Stimulated activated effector memory CD8-positive, alpha-beta T cell treated with anti-CD3 and anti-CD28 coated beads, Interleukin-12 subunit alpha, Interleukin-12 subunit beta, amount 100 ng/mL, for 72 hours (primary cell): ENCODE measurements at regions not wholly inside any gene's neighbourhood (a gene's known extent, or its start where the extent isn't known, plus 50 kb on each side); places are given as distances from the start of the nearest gene placed in this dataset.
"Not testable (repeated sequence)": the region's sequence is repeated elsewhere in the genome, so short reads cannot be mapped to it uniquely, and the experiment has no call there.

ENCODE experiments used
- ATAC-seq: fragments of 150-1000 bp; cut with Tn5 transposase; 2 replicates; pipeline ENCODE4 v1.10.0; 2021
- DNase-seq, 2 donors: peaks; one replicate each; pipeline ENCODE4 v3.0.0; 2021 to 2022; ENCODE audit warnings: low spot score in 2 of 2
- H3K27ac Mint-ChIP-seq: one replicate; pipeline ENCODE4 v1.8.0; 2022; ENCODE audit warnings: mild to moderate bottlenecking, mixed read lengths
- H3K36me3 Mint-ChIP-seq: one replicate; pipeline ENCODE4 v1.8.0; 2022; ENCODE audit warnings: mild to moderate bottlenecking, mixed read lengths
- H3K4me1 Mint-ChIP-seq: one replicate; pipeline ENCODE4 v1.8.0; 2022; ENCODE audit warnings: mixed read lengths
- H3K4me3 Mint-ChIP-seq: one replicate; pipeline ENCODE4 v1.8.0; 2022; ENCODE audit warnings: mild to moderate bottlenecking, mixed read lengths
- H3K9me3 Mint-ChIP-seq: one replicate; pipeline ENCODE4 v1.8.0; 2022; ENCODE audit warnings: mixed read lengths

DNA sequence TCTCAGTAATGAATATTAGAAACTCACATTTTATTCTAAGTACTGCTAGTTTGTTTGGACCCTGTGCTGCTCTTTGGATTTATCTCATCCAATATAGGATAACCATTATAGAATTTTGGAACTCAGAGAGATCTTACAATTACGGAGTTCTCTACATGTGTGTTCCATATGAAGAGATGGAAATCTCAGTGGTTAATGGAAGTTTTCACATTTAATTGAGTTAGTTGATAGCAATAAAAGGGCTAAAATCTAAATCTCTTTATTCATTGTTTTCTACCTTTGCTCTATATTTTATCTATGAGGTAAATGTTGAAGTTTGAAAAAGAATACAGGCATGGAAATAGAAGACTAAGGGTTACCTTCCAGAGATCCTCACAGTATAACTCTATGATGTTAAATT is 558.0 kb upstream of the KIF2B start:
- peaks cover 6% of the 10 kb centered on the region for H3K9me3 Mint-ChIP-seq
- ATAC-seq: no peak
- DNase-seq: no peak
- no peak overlapping the region for H3K4me3 Mint-ChIP-seq
- no peaks in the 10 kb centered on the region for H3K36me3 Mint-ChIP-seq
- no peaks in the 10 kb centered on the region for H3K4me1 Mint-ChIP-seq
- no peak overlapping the region for H3K27ac Mint-ChIP-seq

DNA sequence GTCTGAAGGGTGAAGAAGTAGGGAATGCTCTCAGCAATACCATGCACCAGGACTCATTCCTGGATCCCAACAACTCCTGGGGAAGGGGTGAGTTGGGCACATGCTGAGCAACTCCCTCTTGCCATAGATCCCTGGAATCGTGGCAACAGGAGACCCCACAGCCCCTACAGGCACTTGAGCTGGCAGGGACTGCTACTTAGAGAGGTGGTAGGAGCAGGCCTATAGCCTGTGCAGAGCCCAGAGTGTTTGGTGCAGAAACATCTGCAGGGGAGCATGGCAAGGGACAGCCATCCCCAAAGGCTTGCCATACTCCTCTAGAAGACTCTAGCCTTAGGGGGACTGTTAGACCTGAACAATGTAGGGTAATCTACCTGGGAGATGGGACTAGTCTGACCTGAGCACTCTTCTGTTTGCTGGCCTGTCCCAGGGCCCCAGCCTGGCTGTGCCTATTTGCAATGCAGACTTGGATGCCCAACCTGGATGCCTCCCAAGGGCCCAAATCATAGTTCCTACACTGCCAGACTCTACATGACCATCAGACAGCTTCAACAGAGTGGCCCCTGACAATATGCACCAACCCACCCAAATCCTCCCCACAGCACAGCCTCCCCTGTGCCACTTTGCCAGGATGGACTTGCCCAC is 568.6 kb upstream of the KIF2B start:
- peaks cover 16% of the 10 kb centered on the region for H3K9me3 Mint-ChIP-seq
- H3K36me3 Mint-ChIP-seq: no peaks in the 10 kb centered on the region
- H3K4me1 Mint-ChIP-seq: no peaks in the 10 kb centered on the region
- no peak for ATAC-seq
- H3K4me3 Mint-ChIP-seq: no peak overlapping the region
- H3K27ac Mint-ChIP-seq: no peak overlapping the region
- DNase-seq: no peak

DNA sequence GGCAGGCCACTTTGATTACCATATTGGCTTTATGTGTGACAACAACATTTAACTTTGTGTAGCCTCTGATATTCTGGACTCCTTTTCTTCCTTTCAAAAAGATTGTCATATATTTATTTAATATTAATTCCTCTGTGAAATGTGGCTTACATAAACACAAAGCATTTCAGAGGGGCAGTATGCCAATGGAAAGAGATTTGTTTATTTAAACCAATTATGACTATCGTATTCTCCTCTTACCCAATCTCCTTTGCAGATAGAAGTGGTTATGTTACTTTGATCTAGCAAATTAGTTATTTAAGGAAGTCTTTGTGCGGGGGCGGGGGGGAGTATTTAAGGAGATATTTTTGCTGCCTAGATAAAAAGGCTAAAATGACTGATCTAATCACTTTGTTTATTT is 573.7 kb upstream of the KIF2B start:
- Mint-ChIP-seq H3K9me3 (peaks cover 7% of the 10 kb centered on the region), H3K4me1 (no peaks in the 10 kb centered on the region), H3K27ac (no peak overlapping the region), H3K36me3 (no peaks in the 10 kb centered on the region), H3K4me3 (no peak overlapping the region)
- no peak for ATAC-seq
- no peak for DNase-seq

DNA sequence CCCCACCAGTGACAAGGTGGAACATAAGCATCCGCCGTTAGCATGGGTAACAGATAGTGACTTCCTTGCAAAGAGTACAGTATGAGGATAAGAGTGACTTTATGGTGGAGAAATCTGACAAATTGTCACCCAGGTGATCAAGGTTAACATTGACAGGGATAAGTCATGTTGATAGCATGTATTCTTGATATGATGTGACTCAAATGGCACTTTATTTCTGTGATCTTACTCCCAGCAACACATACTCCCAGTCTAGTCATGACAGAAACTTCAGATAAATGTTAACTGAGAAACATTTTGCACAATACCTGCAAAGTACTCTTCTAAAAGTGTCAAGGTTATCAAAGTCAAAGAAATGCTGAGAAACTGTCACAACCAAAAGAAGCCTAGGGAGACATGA is 588.6 kb upstream of the KIF2B start:
- no peak overlapping the region for H3K4me3 Mint-ChIP-seq
- DNase-seq (no peak), ATAC-seq (no peak)
- H3K36me3 Mint-ChIP-seq: no peaks in the 10 kb centered on the region
- no peaks in the 10 kb centered on the region for H3K4me1 Mint-ChIP-seq
- peaks cover 9% of the 10 kb centered on the region for H3K9me3 Mint-ChIP-seq
- H3K27ac Mint-ChIP-seq: no peak overlapping the region

DNA sequence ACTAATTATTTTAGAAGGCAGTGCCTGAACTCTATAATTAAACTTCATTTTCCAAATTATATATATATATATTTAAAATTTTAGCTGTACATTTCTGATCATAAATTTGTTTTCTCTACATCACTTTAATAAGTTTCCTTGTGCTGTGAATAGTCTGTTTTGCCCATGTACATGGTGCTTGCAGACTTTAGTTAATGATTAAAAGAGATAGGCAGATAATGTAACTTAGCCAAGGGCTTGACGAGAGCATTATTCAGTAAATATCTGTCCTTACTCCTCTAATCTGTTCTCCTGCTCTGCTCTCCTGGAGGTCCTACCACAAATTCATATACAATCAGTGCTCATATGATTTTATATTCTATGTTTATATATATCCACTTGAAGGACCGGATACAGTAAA is 595.2 kb upstream of the KIF2B start:
- H3K27ac Mint-ChIP-seq: no peak overlapping the region
- no peaks in the 10 kb centered on the region for H3K36me3 Mint-ChIP-seq

DNA sequence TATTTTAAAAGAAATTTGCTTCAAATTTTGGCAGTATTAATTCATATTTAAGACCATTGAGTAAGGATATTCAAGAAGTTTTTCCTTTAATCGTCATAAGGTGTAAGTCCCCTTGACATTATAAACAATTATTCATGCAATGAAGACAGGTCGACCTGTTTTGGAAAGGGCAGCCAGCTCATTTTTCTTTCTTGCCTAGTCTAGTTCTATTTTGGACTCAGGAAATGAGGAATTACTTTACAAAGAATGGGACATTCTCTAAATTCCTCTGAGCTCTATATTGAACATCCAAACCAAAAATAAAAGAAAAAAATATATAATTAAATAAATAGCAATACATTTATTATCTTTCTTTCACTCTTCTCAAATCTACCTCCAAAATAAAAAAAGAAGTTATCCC is 595.6 kb upstream of the KIF2B start:
- Mint-ChIP-seq H3K4me3 (no peak overlapping the region), H3K27ac (no peak overlapping the region), H3K36me3 (no peaks in the 10 kb centered on the region), H3K4me1 (no peaks in the 10 kb centered on the region), H3K9me3 (peaks cover 18% of the 10 kb centered on the region)
- ATAC-seq: no peak
- no peak for DNase-seq

More for the DNA sequence above, 595.2 kb upstream of the KIF2B start:
- ATAC-seq (no peak), DNase-seq (no peak)
- Mint-ChIP-seq H3K4me1 (no peaks in the 10 kb centered on the region), H3K9me3 (peaks cover 14% of the 10 kb centered on the region), H3K4me3 (no peak overlapping the region)

DNA sequence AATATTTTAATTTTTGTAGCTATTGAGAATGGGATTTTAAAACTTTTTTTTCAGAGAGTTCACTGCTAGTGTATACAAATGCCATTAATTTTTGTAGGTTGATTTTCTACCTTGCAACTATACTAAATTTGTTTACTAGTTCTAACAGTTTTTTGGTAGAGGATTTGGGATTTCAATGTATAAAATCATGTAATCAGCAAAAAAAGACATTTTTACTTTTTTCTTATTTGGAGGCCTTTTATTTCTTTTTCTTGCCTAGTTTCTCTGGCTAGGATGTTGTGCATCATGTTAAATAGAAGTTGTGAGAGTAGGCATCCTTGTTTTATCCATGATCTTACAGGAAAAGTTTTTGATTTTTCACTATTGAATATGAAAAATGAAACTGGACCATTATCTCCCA is 602.9 kb upstream of the KIF2B start:
- DNase-seq (no peak), ATAC-seq (no peak)
- no peaks in the 10 kb centered on the region for H3K4me1 Mint-ChIP-seq
- H3K36me3 Mint-ChIP-seq: no peaks in the 10 kb centered on the region
- peaks cover 18% of the 10 kb centered on the region for H3K9me3 Mint-ChIP-seq
- H3K4me3 Mint-ChIP-seq: no peak overlapping the region
- no peak overlapping the region for H3K27ac Mint-ChIP-seq

DNA sequence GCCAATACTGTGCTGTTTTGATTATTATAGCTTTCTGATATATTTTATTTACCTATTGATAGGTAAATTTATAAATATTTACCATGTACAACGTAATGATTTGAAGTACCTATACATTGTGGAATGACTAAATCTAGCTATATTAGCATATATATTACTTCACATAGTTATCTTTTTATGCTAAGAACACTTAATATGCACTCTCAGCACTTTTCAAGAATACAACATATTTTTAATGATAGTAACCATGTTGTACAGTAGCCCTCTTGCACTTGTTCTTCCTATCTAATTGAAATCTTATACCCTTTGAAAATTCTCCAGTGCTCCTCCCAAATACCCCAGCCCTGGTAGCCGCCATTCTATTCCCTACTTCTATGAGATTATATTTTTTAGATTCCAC is 604.0 kb upstream of the KIF2B start:
- no peak overlapping the region for H3K27ac Mint-ChIP-seq
- no peak for DNase-seq
- no peaks in the 10 kb centered on the region for H3K36me3 Mint-ChIP-seq
- no peak for ATAC-seq
- H3K4me3 Mint-ChIP-seq: no peak overlapping the region
- H3K9me3 Mint-ChIP-seq: peaks cover 26% of the 10 kb centered on the region
- H3K4me1 Mint-ChIP-seq: no peaks in the 10 kb centered on the region

DNA sequence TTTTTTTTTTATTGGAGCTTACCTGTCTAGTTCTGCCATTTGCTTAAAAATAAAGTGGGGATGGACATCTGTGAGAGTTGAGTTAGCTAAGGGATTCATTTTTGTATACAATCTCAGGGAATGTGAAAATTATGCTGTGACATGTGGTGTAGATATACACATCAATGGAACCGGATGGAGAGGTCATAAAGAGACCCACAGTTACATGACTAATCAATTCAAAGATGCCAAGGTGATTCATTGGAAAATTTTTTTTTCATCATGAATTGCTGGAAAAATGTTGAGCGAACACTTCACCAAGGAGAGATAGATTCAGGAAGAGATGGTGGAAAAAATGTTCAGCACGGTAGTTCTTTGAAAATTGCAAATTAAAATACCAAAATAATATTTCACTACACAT is 605.4 kb upstream of the KIF2B start:
- Mint-ChIP-seq H3K9me3 (peaks cover 29% of the 10 kb centered on the region), H3K36me3 (no peaks in the 10 kb centered on the region), H3K4me3 (no peak overlapping the region), H3K27ac (no peak overlapping the region), H3K4me1 (no peaks in the 10 kb centered on the region)
- DNase-seq (no peak), ATAC-seq (no peak)

DNA sequence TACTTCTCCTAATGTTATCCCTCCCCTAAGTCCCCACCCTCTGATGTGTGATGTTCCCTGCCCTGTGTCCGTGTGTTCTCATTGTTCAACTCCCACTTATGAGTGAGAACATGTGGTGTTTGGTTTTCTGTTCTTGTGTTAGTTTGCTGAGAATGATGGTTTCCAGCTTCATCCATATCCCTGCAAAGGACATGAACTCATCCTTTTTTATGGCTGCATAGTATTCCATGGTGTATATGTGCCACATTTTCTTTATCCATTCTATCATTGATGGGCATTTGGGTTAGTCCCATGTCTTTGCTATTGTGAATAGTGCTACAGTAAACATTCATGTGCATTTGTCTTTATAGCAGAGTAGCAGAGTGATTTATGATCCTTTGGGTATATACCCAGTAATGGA is 613.8 kb upstream of the KIF2B start:
- not testable (repeated sequence) for H3K4me3 Mint-ChIP-seq, ATAC-seq, H3K36me3 Mint-ChIP-seq, H3K4me1 Mint-ChIP-seq, DNase-seq, H3K27ac Mint-ChIP-seq
- H3K9me3 Mint-ChIP-seq: peaks cover 24% of the 10 kb centered on the region

DNA sequence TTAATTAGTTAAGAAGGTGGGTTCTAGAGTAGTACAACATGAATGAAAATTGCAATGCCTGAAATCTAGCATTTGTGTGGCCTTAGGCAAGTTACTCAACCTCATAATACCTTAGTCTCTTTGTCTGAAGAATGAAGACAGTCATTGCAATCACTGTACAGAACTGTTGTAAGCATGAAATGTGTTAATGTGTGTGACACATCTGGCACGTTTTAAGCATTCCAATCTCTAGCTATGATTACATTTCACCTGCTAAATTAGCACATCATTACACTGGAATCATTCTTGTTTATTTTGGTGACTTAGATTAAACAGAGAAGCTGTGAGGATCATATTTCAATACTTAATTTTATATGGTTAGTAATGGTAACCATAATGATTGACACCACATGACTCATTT is 629.7 kb upstream of the KIF2B start:
- H3K4me3 Mint-ChIP-seq: no peak overlapping the region
- no peak overlapping the region for H3K27ac Mint-ChIP-seq
- ATAC-seq (no peak), DNase-seq (no peak)
- no peaks in the 10 kb centered on the region for H3K36me3 Mint-ChIP-seq
- H3K9me3 Mint-ChIP-seq: peaks cover 6% of the 10 kb centered on the region
- H3K4me1 Mint-ChIP-seq: no peaks in the 10 kb centered on the region

DNA sequence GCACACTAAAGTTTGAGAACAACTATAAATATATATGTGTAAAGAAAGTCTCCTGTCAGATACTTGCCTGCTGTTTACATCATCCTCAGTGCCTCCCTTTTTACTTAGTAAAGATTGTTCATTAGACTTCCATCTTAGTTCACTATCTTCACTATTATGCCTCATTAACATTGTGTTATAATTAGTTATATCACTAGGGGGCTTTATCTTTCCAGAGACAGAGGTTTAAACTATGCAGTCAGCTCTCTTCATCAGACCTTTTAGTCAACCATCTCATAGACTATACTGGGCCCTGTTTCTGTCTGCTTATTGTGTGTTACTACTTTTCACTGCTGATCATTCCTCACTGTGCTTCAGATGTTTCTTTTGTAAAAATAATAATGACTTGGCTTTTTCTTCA is 630.8 kb upstream of the KIF2B start:
- H3K27ac Mint-ChIP-seq: no peak overlapping the region
- no peak for ATAC-seq
- no peaks in the 10 kb centered on the region for H3K4me1 Mint-ChIP-seq
- peaks cover 6% of the 10 kb centered on the region for H3K9me3 Mint-ChIP-seq
- no peak for DNase-seq
- no peaks in the 10 kb centered on the region for H3K36me3 Mint-ChIP-seq
- H3K4me3 Mint-ChIP-seq: no peak overlapping the region

DNA sequence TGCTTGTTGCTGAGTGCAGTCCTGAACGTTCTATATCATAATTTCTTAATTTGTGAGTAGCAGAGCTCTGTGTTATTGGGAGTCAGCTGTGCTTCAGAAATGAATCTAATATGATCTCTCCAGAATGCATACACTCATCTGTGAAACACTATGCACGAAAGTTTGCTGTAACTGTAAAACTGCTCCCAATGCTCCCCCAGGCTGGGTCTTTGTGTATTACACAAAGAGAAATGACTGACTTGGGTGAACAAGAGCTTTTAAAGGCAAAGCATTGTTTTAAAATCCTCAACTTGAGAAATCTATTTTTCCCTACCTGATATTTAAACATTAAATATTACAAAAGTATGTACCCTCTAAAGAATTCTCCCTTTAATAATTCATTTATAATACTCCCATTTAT is 636.7 kb upstream of the KIF2B start:
- ATAC-seq (no peak), DNase-seq (no peak)
- no peak overlapping the region for H3K27ac Mint-ChIP-seq
- peaks cover 25% of the 10 kb centered on the region for H3K9me3 Mint-ChIP-seq
- H3K36me3 Mint-ChIP-seq: no peaks in the 10 kb centered on the region
- no peak overlapping the region for H3K4me3 Mint-ChIP-seq
- no peaks in the 10 kb centered on the region for H3K4me1 Mint-ChIP-seq

DNA sequence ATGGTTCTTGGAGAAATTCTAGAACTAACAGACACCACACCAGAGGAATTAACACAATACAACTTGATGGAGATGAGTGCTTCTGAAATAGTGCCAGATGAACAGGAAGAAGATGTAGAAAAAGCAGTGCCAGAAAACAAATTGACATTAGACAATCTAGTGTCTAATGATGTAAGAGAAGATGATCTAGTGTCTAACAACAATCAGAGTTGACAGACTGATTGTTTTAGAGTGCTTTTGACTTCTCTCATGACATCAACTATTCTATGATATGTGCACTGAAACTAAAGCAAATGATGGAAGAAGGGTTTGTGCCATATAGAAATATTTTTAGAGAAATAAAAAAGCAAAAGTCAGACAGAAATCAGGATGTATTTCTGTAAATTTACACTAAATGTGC is 646.1 kb upstream of the KIF2B start:
- Mint-ChIP-seq H3K4me1 (no peaks in the 10 kb centered on the region), H3K4me3 (no peak overlapping the region), H3K27ac (no peak overlapping the region), H3K36me3 (no peaks in the 10 kb centered on the region), H3K9me3 (peaks cover 9% of the 10 kb centered on the region)
- ATAC-seq: no peak
- no peak for DNase-seq

DNA sequence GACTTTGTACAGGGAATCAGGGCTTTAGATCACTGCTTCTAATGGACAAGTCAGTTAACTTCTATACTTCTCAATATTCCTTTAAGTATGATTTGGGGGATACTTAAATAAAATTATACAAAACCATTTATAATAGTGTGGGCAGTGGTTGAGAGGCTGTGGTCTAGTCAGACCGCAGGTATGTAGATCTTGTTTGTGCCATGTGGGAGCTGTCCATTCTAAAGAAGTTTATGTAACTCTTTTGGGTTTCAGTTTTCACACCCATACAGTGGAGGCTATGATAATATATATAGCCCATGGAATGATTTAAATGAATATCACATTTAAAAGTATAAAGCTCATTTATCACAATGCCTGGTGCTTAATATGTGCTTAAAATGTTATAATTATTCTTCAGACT is 654.3 kb upstream of the KIF2B start:
- ATAC-seq (no peak), DNase-seq (no peak)
- H3K4me3 Mint-ChIP-seq: no peak overlapping the region
- no peaks in the 10 kb centered on the region for H3K4me1 Mint-ChIP-seq
- H3K36me3 Mint-ChIP-seq: no peaks in the 10 kb centered on the region
- no peak overlapping the region for H3K27ac Mint-ChIP-seq
- peaks cover 9% of the 10 kb centered on the region for H3K9me3 Mint-ChIP-seq

DNA sequence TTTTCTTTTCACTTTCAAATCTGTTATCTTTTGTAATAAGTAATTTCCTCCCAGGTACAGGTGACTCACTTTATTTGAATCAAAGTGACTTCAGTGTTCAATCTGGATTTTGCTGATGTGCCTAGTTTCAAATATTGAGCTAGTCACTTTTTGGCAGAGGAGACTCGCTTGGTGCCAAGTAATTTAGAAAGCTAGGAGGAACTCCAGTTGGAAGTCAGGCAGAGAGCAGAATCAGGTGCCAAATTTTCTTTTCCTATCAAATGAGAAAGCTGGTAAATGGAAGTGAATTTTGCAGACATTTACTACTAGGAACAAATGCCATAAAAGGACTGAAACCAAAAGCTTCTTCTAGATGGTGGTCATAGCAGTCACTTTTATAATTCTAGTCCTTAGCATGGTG is 656.0 kb upstream of the KIF2B start:
- ATAC-seq: no peak
- no peaks in the 10 kb centered on the region for H3K4me1 Mint-ChIP-seq
- peaks cover 18% of the 10 kb centered on the region for H3K9me3 Mint-ChIP-seq
- H3K4me3 Mint-ChIP-seq: no peak overlapping the region
- no peak for DNase-seq
- no peak overlapping the region for H3K27ac Mint-ChIP-seq
- no peaks in the 10 kb centered on the region for H3K36me3 Mint-ChIP-seq

DNA sequence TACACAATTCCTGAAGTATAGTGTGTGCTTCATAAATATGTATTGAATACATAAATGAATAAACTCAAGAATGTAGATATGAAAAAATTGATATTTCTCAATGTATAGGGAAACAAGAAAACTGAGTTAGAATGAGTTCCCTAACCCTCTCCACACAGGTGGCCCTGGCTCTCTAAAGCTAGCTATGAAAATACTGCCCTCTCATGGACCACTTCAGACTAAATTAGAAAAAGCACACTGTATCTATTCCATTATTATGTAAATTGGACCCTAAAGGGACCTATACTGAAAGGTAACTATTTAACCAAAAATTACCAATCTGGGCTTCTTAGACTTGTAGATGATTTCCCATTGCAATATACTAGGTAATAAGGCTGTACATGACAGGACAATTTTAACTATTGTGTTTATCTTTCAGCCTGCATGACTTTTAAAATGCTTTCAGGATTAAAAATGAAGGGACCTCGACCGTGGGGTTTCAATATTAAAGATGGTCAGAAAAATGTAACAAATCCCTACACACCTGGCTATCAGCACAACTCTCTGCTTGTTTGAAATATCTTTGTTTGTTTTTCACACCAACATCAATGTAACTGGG is 672.5 kb upstream of the KIF2B start:
- Mint-ChIP-seq H3K27ac (no peak overlapping the region), H3K4me1 (no peaks in the 10 kb centered on the region), H3K4me3 (no peak overlapping the region), H3K36me3 (no peaks in the 10 kb centered on the region), H3K9me3 (peaks cover 11% of the 10 kb centered on the region)
- ATAC-seq: no peak
- no peak for DNase-seq
